HepG2 (cell line): ENCODE measurements at regions not wholly inside any gene's neighbourhood (a gene's known extent, or its start where the extent isn't known, plus 50 kb on each side); places are given as distances from the start of the nearest gene placed in this dataset.

Experiments
- ADNP ChIP-seq: sonication (generic); formaldehyde crosslinking; IDR thresholded peaks from 2 replicates; pipeline ENCODE4 v1.4.0; 2020; ENCODE audit warnings: missing genetic modification reagents
- DR1 ChIP-seq: sonication (generic); formaldehyde crosslinking; IDR thresholded peaks from 2 replicates; pipeline ENCODE4 v1.8.0; 2021; ENCODE audit warnings: mild to moderate bottlenecking, missing genetic modification reagents, inconsistent platforms
- FOXK1 ChIP-seq: sonication (generic); formaldehyde crosslinking; IDR thresholded peaks from 2 replicates; pipeline ENCODE4 v1.4.0; 2020; ENCODE audit warnings: low read depth, missing genetic modification reagents, borderline replicate concordance
- MEIS1 ChIP-seq: sonication (generic); formaldehyde crosslinking; IDR thresholded peaks from 2 replicates; pipeline ENCODE4 v1.9.0; 2021; ENCODE audit warnings: mild to moderate bottlenecking, missing genetic modification reagents, moderate library complexity, borderline replicate concordance
- RFX1 ChIP-seq: fragments of 450-650 bp; IDR thresholded peaks from 2 replicates; pipeline ENCODE4 v1.6.1; 2017
- SNAPC2 ChIP-seq: sonication (generic); formaldehyde crosslinking; IDR thresholded peaks from 2 replicates; pipeline ENCODE4 v1.8.1; 2022; ENCODE audit warnings: mild to moderate bottlenecking, missing genetic modification reagents
- TAF1 ChIP-seq: sonication (generic); formaldehyde crosslinking; IDR thresholded peaks from 2 replicates; pipeline ENCODE4 v1.4.0; 2020; ENCODE audit warnings: missing genetic modification reagents
- ZFP36L1 ChIP-seq: sonication (generic); formaldehyde crosslinking; IDR thresholded peaks from 2 replicates; pipeline ENCODE4 v1.8.0; 2022; ENCODE audit warnings: mild to moderate bottlenecking, missing genetic modification reagents, moderate library complexity
- ZNF615 ChIP-seq: sonication (generic); formaldehyde crosslinking; IDR thresholded peaks from 2 replicates; pipeline ENCODE4 v1.5.0; 2020; ENCODE audit warnings: mild to moderate bottlenecking, missing genetic modification reagents, borderline replicate concordance
- ZNF644 ChIP-seq: IDR thresholded peaks from 2 replicates; pipeline ENCODE4 v1.6.1; 2016; ENCODE audit warnings: low read depth
- TF ChIP-seq, protein P1 (sequence below): sonication (generic); formaldehyde crosslinking; IDR thresholded peaks from 2 replicates; pipeline ENCODE4 v1.4.0; 2020; ENCODE audit warnings: missing genetic modification reagents, borderline replicate concordance
- TF ChIP-seq, protein P2 (sequence below): sonication (generic); formaldehyde crosslinking; conservative IDR thresholded peaks from 2 replicates; pipeline ENCODE4 v1.4.0; 2020; ENCODE audit warnings: mild to moderate bottlenecking, missing genetic modification reagents, moderate library complexity
- TF ChIP-seq, protein P3 (sequence below), 2 experiments: sonication (generic) in 1 of 2; formaldehyde crosslinking in 1 of 2; IDR thresholded peaks; 2 replicates each; pipeline versions ENCODE4 v1.6.1 to v1.9.0; 2014 to 2022; ENCODE audit warnings: antibody characterized with exemption in 1 of 2, borderline replicate concordance in 1 of 2, inconsistent platforms in 1 of 2, low read depth in 1 of 2, missing genetic modification reagents in 1 of 2
- TF ChIP-seq, protein P4 (sequence below): sonication (generic); formaldehyde crosslinking; IDR thresholded peaks from 2 replicates; pipeline ENCODE4 v1.4.0; 2020; ENCODE audit warnings: mild to moderate bottlenecking, missing genetic modification reagents

DNA sequence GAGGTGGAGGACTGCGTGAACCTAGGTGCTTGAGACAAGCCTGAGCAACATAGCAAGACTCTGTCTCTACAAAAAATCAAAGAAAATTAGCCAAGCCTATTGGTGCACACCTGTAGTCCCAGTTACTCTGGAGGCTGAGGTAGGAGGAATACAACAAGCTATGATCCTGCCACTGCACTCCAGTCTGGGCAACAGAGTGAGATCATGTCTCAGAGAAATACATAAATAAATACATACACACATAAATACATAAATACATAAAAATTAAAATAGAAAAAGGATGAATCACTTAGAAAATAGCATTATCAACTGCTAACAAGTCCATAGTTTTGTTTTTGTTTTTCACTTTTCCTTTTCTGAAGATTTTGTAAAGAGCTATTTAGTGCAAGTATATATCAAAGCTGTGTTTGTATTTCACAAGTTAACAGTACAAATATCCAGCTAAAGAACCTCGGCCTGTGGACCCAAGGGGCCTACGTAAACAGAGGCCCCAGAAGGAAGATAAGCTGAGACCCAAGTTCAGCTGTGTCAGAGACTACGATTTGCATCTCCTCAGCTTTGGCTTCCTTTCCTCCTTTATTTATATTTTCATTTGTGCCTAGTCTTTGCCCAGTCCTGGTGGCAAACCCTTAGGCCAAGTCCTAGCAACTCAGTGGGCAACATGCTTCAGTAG, 67.1 kb upstream of the ROBO2 start (continued):
- TF ChIP-seq, protein P1, sequence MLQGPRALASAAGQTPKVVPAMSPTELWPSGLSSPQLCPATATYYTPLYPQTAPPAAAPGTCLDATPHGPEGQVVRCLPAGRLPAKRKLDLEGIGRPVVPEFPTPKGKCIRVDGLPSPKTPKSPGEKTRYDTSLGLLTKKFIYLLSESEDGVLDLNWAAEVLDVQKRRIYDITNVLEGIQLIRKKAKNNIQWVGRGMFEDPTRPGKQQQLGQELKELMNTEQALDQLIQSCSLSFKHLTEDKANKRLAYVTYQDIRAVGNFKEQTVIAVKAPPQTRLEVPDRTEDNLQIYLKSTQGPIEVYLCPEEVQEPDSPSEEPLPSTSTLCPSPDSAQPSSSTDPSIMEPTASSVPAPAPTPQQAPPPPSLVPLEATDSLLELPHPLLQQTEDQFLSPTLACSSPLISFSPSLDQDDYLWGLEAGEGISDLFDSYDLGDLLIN (CRISPR knock-in tag) = no peak
- no peak for TF ChIP-seq TAF1 (CRISPR knock-in tag)
- no peak for TF ChIP-seq ZNF644
- no peak for TF ChIP-seq MEIS1 (CRISPR knock-in tag)
- TF ChIP-seq ZFP36L1 = no peak
- TF ChIP-seq, protein P2, sequence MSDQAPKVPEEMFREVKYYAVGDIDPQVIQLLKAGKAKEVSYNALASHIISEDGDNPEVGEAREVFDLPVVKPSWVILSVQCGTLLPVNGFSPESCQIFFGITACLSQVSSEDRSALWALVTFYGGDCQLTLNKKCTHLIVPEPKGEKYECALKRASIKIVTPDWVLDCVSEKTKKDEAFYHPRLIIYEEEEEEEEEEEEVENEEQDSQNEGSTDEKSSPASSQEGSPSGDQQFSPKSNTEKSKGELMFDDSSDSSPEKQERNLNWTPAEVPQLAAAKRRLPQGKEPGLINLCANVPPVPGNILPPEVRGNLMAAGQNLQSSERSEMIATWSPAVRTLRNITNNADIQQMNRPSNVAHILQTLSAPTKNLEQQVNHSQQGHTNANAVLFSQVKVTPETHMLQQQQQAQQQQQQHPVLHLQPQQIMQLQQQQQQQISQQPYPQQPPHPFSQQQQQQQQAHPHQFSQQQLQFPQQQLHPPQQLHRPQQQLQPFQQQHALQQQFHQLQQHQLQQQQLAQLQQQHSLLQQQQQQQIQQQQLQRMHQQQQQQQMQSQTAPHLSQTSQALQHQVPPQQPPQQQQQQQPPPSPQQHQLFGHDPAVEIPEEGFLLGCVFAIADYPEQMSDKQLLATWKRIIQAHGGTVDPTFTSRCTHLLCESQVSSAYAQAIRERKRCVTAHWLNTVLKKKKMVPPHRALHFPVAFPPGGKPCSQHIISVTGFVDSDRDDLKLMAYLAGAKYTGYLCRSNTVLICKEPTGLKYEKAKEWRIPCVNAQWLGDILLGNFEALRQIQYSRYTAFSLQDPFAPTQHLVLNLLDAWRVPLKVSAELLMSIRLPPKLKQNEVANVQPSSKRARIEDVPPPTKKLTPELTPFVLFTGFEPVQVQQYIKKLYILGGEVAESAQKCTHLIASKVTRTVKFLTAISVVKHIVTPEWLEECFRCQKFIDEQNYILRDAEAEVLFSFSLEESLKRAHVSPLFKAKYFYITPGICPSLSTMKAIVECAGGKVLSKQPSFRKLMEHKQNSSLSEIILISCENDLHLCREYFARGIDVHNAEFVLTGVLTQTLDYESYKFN (CRISPR knock-in tag) = peak; percentile 98
- TF ChIP-seq DR1 (CRISPR knock-in tag) = no peak
- no peak for TF ChIP-seq RFX1
- TF ChIP-seq, protein P3, sequence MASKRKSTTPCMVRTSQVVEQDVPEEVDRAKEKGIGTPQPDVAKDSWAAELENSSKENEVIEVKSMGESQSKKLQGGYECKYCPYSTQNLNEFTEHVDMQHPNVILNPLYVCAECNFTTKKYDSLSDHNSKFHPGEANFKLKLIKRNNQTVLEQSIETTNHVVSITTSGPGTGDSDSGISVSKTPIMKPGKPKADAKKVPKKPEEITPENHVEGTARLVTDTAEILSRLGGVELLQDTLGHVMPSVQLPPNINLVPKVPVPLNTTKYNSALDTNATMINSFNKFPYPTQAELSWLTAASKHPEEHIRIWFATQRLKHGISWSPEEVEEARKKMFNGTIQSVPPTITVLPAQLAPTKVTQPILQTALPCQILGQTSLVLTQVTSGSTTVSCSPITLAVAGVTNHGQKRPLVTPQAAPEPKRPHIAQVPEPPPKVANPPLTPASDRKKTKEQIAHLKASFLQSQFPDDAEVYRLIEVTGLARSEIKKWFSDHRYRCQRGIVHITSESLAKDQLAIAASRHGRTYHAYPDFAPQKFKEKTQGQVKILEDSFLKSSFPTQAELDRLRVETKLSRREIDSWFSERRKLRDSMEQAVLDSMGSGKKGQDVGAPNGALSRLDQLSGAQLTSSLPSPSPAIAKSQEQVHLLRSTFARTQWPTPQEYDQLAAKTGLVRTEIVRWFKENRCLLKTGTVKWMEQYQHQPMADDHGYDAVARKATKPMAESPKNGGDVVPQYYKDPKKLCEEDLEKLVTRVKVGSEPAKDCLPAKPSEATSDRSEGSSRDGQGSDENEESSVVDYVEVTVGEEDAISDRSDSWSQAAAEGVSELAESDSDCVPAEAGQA (IDR thresholded peaks at IDR 0.05; ENCODE audit: low read depth) = no peak
- TF ChIP-seq, protein P3 (CRISPR knock-in tag; IDR thresholded peaks at IDR 0.05; ENCODE audit: borderline replicate concordance) = no peak
- TF ChIP-seq SNAPC2 (CRISPR knock-in tag) = no peak
- TF ChIP-seq ADNP (CRISPR knock-in tag) = no peak
- TF ChIP-seq, protein P4, sequence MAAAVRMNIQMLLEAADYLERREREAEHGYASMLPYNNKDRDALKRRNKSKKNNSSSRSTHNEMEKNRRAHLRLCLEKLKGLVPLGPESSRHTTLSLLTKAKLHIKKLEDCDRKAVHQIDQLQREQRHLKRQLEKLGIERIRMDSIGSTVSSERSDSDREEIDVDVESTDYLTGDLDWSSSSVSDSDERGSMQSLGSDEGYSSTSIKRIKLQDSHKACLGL (CRISPR knock-in tag) = no peak
- 0 out of 2 replicates have a peak, but pooled peaks have one; percentile 34 for TF ChIP-seq FOXK1 (CRISPR knock-in tag)
- TF ChIP-seq ZNF615 (CRISPR knock-in tag) = no peak
